CD14-positive monocyte (primary cell): ENCODE measurements at regions not wholly inside any gene's neighbourhood (a gene's known extent, or its start where the extent isn't known, plus 50 kb on each side); places are given as distances from the start of the nearest gene placed in this dataset.

Source experiments
- DNase-seq, 3 donors: peaks; one replicate each; pipeline ENCODE4 v3.0.0-alpha.2; 2011 to 2022
- H2AFZ ChIP-seq: 2 replicates; pipeline ENCODE4 v1.6.0; 2012; ENCODE audit warnings: mild to moderate bottlenecking, low read depth, low read length, inconsistent platforms; ENCODE audit not compliant: insufficient read depth, poor library complexity, severe bottlenecking
- H3K27ac ChIP-seq, 2 donors: 1 replicate in 1 of 2; 2 replicates in 1 of 2; pipeline ENCODE4 v1.5.1; 2012 to 2013; ENCODE audit warnings: low read length in 2 of 2, control low read depth in 1 of 2, inconsistent platforms in 1 of 2, low read depth in 1 of 2, mild to moderate bottlenecking in 1 of 2
- H3K27me3 ChIP-seq, 2 donors: one replicate each; pipeline versions ENCODE4 v1.6.0 to v1.6.1; 2011 to 2013; ENCODE audit warnings: low read length in 2 of 2; ENCODE audit not compliant: control insufficient read depth in 2 of 2, insufficient read depth in 2 of 2
- H3K36me3 ChIP-seq, 2 donors: replicated peaks in 1 of 2; 1 replicate in 1 of 2; 2 replicates in 1 of 2; pipeline versions ENCODE4 v1.5.1 to v1.6.1; 2012 to 2013; ENCODE audit warnings: low read length in 2 of 2, control low read depth in 1 of 2, inconsistent platforms in 1 of 2, mild to moderate bottlenecking in 1 of 2; ENCODE audit not compliant: insufficient read depth in 2 of 2, control insufficient read depth in 1 of 2
- H3K4me1 ChIP-seq, 2 donors: 1 replicate in 1 of 2; 2 replicates in 1 of 2; pipeline versions ENCODE4 v1.5.1 to v1.6.1; 2012 to 2013; ENCODE audit warnings: low read length in 2 of 2, control low read depth in 1 of 2, inconsistent platforms in 1 of 2, mild to moderate bottlenecking in 1 of 2, moderate library complexity in 1 of 2; ENCODE audit not compliant: insufficient read depth in 2 of 2, control insufficient read depth in 1 of 2
- H3K4me2 ChIP-seq: replicated peaks from 2 replicates; pipeline ENCODE3; 2012; ENCODE audit warnings: low read length, moderate library complexity, mild to moderate bottlenecking; ENCODE audit not compliant: poor library complexity, severe bottlenecking; ENCODE audit errors: extremely low read depth
- H3K4me3 ChIP-seq, 3 experiments: fragments of 200-600 bp in 1 of 3; sonication (generic) in 1 of 3; replicated peaks in 1 of 3; 1 replicate in 2 of 3; 2 replicates in 1 of 3; pipeline ENCODE4 v1.5.1; 2011 to 2013; ENCODE audit warnings: low read length in 3 of 3, mild to moderate bottlenecking in 3 of 3, control low read depth in 2 of 3, low read depth in 2 of 3, inconsistent platforms in 1 of 3, moderate library complexity in 1 of 3
- H3K79me2 ChIP-seq: 2 replicates; pipeline ENCODE4 v1.6.0; 2012; ENCODE audit warnings: mild to moderate bottlenecking, control low read depth, inconsistent platforms, low read length, moderate library complexity; ENCODE audit not compliant: insufficient read depth
- H3K9ac ChIP-seq: 2 replicates; pipeline ENCODE4 v1.6.0; 2017; ENCODE audit warnings: low read length, mild to moderate bottlenecking; ENCODE audit not compliant: insufficient read depth, poor library complexity, severe bottlenecking
- H3K9me3 ChIP-seq, 2 donors: replicated peaks in 1 of 2; 1 replicate in 1 of 2; 2 replicates in 1 of 2; pipeline versions ENCODE4 v1.5.1 to v1.6.1; 2012 to 2013; ENCODE audit warnings: low read length in 2 of 2, control low read depth in 1 of 2; ENCODE audit not compliant: control insufficient read depth in 1 of 2, insufficient read depth in 1 of 2
- H4K20me1 ChIP-seq: 2 replicates; pipeline ENCODE4 v1.6.0; 2012; ENCODE audit warnings: mild to moderate bottlenecking, low read length, control low read depth, moderate library complexity; ENCODE audit not compliant: insufficient read depth
- H3K27ac Mint-ChIP-seq, 7 donors: one replicate each; pipeline ENCODE4 v1.8.0; 2020; ENCODE audit warnings: mild to moderate bottlenecking in 7 of 7, mixed read lengths in 7 of 7, moderate library complexity in 6 of 7, inconsistent platforms in 2 of 7
- H3K27me3 Mint-ChIP-seq, 3 donors: one replicate each; pipeline ENCODE4 v1.8.0; 2021 to 2022; ENCODE audit warnings: low read depth in 3 of 3, mild to moderate bottlenecking in 3 of 3, mixed read lengths in 3 of 3, moderate library complexity in 3 of 3, inconsistent platforms in 1 of 3
- H3K36me3 Mint-ChIP-seq, 2 donors: one replicate each; pipeline ENCODE4 v1.8.0; 2020; ENCODE audit warnings: mixed read lengths in 2 of 2, inconsistent platforms in 1 of 2, mild to moderate bottlenecking in 1 of 2
- H3K4me1 Mint-ChIP-seq: one replicate; pipeline ENCODE4 v1.8.0; 2020; ENCODE audit warnings: mild to moderate bottlenecking, mixed read lengths
- H3K4me3 Mint-ChIP-seq, 2 donors: one replicate each; pipeline ENCODE4 v1.8.0; 2020; ENCODE audit warnings: mild to moderate bottlenecking in 2 of 2, mixed read lengths in 2 of 2, moderate library complexity in 1 of 2
- H3K9me3 Mint-ChIP-seq, 7 donors: one replicate each; pipeline ENCODE4 v1.8.0; 2020 to 2022; ENCODE audit warnings: mixed read lengths in 7 of 7, mild to moderate bottlenecking in 6 of 7, moderate library complexity in 6 of 7, inconsistent platforms in 2 of 7
- WGBS: methylation state at CpG from one replicate; pipeline ENCODE4 v1.1.5; 2013; ENCODE audit warnings: missing lambda C conversion rate; ENCODE audit not compliant: insufficient coverage; 5-methylcytosine and 5-hydroxymethylcytosine counted together
- intact Hi-C, 2 donors: fragments of 100-400 bp; cut with micrococcal nuclease; formaldehyde crosslinking; loops; one replicate each; pipeline versions ENCODE4 v1.15.0 to v1.15.1; 2023
- TF ChIP-seq, protein P1 (sequence below): fragments of 200-600 bp; IDR thresholded peaks from one replicate; pipeline ENCODE4 v1.8.0; 2022; ENCODE audit warnings: antibody characterized with exemption, mild to moderate bottlenecking

DNA sequence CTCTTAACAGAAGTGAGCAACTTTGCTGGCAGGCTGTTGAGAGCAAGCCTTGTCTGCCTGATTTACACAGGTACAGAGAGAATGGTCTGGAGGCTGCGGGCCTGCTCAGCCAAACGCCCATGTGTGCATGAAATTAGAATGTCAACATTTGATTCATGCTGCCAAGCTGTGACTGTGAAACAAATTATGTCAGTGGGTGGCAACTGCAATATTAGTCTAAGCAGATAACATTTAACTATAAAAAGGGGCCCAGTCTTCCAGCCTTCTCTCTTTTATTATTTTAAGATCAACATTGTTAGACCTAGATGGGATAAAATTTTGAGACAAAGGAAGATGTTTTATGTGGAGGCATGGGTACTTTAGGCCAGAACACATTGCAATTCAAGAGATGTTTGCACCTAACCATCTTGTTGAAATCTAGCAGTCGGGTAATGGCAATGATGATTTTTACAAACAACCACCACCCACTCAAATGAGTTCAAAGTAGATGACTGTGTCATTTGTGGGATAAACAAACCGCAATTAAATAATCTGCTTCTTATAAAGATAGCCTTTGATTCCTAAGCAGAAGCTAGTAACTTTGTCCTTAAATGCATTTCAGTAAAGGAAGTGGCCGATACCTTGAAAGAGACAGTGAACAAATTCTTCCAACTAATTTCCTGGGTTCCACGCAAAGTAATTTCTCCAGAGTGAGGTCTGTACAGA is 70.2 kb downstream of the FOXB1 start:
- no peak overlapping the region for H3K27ac ChIP-seq
- no peak overlapping the region for H3K27ac Mint-ChIP-seq
- no peaks in the 10 kb centered on the region for H4K20me1 ChIP-seq
- H2AFZ ChIP-seq = no peak overlapping the region
- DNase-seq = no peak
- H3K4me3 Mint-ChIP-seq = no peak overlapping the region
- intact Hi-C loops = no loop called here
- no peak overlapping the region for H3K4me2 ChIP-seq
- no peaks in the 10 kb centered on the region for H3K4me1 ChIP-seq
- no peaks in the 10 kb centered on the region for H3K27me3 ChIP-seq
- no peaks in the 10 kb centered on the region for H3K27me3 Mint-ChIP-seq
- peaks cover 0 to 6% (median 0%) of the 10 kb centered on the region in 7 donors for H3K9me3 Mint-ChIP-seq
- no peaks in the 10 kb centered on the region for H3K36me3 Mint-ChIP-seq
- no peaks in the 10 kb centered on the region for H3K9me3 ChIP-seq
- no peaks in the 10 kb centered on the region for H3K36me3 ChIP-seq
- no peak overlapping the region for H3K9ac ChIP-seq
- H3K4me1 Mint-ChIP-seq = no peaks in the 10 kb centered on the region
- no peak overlapping the region for H3K4me3 ChIP-seq
- no CpG with 5 or more reads among the region's 6 CpGs for WGBS
- H3K79me2 ChIP-seq = no peaks in the 10 kb centered on the region
- TF ChIP-seq, protein P1, sequence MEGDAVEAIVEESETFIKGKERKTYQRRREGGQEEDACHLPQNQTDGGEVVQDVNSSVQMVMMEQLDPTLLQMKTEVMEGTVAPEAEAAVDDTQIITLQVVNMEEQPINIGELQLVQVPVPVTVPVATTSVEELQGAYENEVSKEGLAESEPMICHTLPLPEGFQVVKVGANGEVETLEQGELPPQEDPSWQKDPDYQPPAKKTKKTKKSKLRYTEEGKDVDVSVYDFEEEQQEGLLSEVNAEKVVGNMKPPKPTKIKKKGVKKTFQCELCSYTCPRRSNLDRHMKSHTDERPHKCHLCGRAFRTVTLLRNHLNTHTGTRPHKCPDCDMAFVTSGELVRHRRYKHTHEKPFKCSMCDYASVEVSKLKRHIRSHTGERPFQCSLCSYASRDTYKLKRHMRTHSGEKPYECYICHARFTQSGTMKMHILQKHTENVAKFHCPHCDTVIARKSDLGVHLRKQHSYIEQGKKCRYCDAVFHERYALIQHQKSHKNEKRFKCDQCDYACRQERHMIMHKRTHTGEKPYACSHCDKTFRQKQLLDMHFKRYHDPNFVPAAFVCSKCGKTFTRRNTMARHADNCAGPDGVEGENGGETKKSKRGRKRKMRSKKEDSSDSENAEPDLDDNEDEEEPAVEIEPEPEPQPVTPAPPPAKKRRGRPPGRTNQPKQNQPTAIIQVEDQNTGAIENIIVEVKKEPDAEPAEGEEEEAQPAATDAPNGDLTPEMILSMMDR = no peak

DNA sequence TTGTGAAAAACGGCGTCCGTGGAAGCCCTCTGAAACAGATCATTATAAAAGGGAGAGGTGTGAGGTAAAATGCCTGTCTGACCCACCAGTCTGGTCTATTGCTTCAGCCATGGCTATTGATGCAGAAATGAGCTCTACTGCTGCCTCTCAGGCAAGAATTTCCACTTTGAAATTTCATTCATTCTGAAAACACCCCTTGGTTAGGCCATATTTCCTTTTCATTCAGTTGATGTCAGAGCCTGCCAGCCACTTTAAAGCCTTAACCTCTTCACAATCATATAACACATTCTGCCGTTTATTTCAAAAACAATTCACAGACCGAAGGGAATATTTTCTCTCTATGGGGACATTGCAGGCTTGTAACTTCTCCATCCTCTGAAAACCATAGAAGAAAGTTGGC is 71.9 kb downstream of the FOXB1 start:
- H3K4me1 ChIP-seq = no peaks in the 10 kb centered on the region
- H3K9ac ChIP-seq = no peak overlapping the region
- H3K4me2 ChIP-seq = no peak overlapping the region
- H3K36me3 Mint-ChIP-seq = no peaks in the 10 kb centered on the region
- H3K4me1 Mint-ChIP-seq = no peaks in the 10 kb centered on the region
- no peak overlapping the region for H3K27ac ChIP-seq
- H3K9me3 Mint-ChIP-seq = peaks cover 0 to 6% (median 0%) of the 10 kb centered on the region in 7 donors
- no peak overlapping the region for H3K4me3 ChIP-seq
- H3K27me3 Mint-ChIP-seq = no peaks in the 10 kb centered on the region
- TF ChIP-seq, protein P1 = no peak
- no peaks in the 10 kb centered on the region for H3K9me3 ChIP-seq
- no peak overlapping the region for H3K27ac Mint-ChIP-seq
- no peak for DNase-seq
- intact Hi-C loops = no loop called here
- H3K36me3 ChIP-seq = no peaks in the 10 kb centered on the region
- no peaks in the 10 kb centered on the region for H4K20me1 ChIP-seq
- no peak overlapping the region for H2AFZ ChIP-seq
- no peaks in the 10 kb centered on the region for H3K27me3 ChIP-seq
- no peak overlapping the region for H3K4me3 Mint-ChIP-seq
- 100% methylated on average over 5 of the region's 5 CpGs for WGBS
- no peaks in the 10 kb centered on the region for H3K79me2 ChIP-seq
